T47D (cell line): ENCODE measurements at regions not wholly inside any gene's neighbourhood (a gene's known extent, or its start where the extent isn't known, plus 50 kb on each side); places are given as distances from the start of the nearest gene placed in this dataset.

Source experiments
- DNase-seq, 2 experiments: peaks; one replicate each; pipeline versions ENCODE4 v3.0.0 to v3.0.0-alpha.2; 2011 to 2012; ENCODE audit warnings: low read depth in 1 of 2, low spot score in 1 of 2
- JUND ChIP-seq: IDR thresholded peaks from 2 replicates; pipeline ENCODE4 v1.6.1; 2012; ENCODE audit warnings: low read depth
- in situ Hi-C: cut with HindIII; loops from 2 replicates; pipeline ENCODE4 v1.10.0; 2016; ENCODE audit warnings: low sequenced_read_pairs, low pct_unique_long_range_greater_than_20kb

- peak in 1 of 2 experiments; percentile 30 for DNase-seq
- in situ Hi-C loops, result no loop called here
- no peak for TF ChIP-seq JUND
These were observed 188.8 kb upstream of the CWC22 start for GRCh38 chr2:180195847-180196246.

DNA sequence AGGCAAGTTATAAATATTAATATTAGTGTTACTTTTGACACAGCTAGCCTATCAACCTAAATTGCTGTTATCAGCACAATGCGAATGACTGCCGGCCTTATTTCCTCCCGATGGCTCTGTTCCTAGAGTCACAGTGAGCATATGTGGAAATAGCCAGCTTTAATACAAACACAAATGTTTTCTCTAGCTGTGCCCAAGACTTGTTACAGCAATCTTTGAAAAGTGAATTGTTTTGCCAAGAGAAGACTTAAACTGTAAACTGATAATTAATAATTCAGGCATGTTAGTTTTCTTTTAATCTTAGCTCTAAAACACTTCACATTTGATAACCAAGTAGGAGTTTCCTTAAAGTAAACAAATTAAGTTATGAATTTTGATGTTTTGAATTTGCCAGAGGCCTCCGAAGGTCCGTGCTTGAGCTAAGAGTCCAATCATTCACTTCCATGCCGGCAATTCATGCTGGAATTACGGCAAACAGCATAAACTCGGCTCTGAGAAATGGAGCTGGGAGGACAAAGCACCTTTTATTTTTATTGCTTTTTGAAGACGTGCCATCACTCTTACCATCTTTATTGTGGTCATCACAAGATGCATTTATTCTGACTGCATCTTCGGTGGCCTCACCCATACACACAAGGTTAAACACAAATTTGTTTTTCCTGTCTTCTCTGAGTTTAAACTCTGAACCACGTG is 184.5 kb upstream of the CWC22 start:
- no peak for TF ChIP-seq JUND
- in situ Hi-C loops, result no loop called here
- DNase-seq, result no peak

GRCh38 chr2:180190851-180191250 is 183.8 kb upstream of the CWC22 start:
- no peak for TF ChIP-seq JUND
- in situ Hi-C loops, result no loop called here
- peak in 1 of 2 experiments; percentile 3 for DNase-seq

DNA sequence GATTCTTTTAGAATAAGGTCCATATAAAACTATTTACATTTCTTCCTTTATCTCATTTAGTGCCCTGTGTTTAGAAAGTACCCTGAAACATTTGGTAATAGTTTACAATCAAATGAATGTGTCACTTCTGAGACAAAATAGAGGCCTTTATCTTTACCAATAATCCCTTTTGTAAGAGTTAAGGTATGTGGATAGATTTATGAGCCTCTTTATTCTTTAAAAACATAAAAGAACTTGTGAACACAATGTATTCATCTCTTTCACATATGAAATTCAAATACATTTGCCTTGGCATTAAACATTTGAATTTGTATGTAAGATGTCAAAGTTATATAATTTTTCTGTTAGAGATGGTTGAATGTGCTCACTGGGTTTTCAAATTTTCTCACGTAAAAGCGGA is 180.5 kb upstream of the CWC22 start:
- in situ Hi-C loops, result no loop called here

GRCh38 chr2:180184506-180184905 is 177.4 kb upstream of the CWC22 start:
- TF ChIP-seq JUND, result no peak
- no peak for DNase-seq
- in situ Hi-C loops, result no loop called here

More for the DNA sequence above, 180.5 kb upstream of the CWC22 start:
- no peak for DNase-seq
- no peak for TF ChIP-seq JUND

DNA sequence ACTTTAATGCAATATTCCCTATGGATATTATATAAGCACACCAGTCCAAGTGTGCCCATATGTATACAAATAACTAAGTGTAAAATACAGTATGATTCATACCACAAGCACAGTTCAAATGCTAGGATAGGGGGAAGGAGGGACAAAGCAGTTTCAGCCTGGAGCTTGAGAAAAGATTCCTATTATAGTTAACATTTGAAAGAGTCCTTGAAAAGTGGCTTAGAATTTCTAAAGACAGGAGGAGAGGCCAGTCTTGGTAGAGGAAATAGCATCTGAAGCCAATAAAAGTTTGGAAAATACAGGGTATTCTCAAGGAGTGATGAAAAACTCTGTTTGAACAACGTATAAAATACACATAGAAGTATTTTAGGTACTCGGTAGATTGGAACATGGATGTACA is 173.4 kb upstream of the CWC22 start:
- no peak for TF ChIP-seq JUND
- DNase-seq, result no peak
- in situ Hi-C loops, result no loop called here

GRCh38 chr2:180177534-180177933 is 170.4 kb upstream of the CWC22 start:
- in situ Hi-C loops, result no loop called here
- no peak for DNase-seq

DNA sequence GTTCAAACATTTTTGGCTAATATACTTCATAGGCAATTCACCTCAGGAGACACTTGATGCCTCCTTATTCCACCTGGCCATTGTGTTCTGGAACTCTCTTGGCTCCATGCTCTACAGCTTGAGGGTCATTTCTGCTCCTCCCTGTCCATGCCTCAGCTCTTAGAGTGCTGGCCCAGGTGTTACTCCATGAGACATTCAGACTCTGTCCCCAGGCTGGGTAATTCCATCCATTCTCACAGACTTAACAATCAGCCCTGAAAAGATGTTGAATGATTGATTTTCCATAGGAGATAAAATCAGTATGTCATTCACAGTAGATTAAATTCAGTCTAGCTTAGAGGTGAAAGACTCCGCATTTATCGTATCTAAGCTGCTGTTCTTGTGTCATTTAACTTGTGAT is 168.6 kb upstream of the CWC22 start:
- DNase-seq, result no peak
- in situ Hi-C loops, result no loop called here
- TF ChIP-seq JUND, result no peak

More at GRCh38 chr2:180177534-180177933, 170.4 kb upstream of the CWC22 start:
- TF ChIP-seq JUND, result no peak

DNA sequence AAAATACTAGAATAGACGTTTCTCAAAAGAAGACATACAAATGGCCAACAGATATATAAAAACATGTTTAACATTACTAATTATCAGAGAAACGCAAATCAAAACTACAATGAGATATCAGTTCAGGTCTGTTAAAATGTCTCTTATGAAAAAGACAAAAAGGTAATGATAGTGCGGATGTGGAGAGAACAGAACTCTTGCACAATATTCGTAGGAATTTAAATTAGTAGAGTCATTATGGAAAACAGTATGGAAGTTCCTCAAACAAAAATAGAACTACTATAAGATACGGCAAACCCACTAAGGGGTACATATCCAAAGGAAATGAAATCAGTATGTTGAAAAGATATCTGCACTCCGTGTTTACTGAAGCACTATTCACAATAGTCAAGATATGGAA is 167.5 kb upstream of the CWC22 start:
- in situ Hi-C loops, result no loop called here

DNA sequence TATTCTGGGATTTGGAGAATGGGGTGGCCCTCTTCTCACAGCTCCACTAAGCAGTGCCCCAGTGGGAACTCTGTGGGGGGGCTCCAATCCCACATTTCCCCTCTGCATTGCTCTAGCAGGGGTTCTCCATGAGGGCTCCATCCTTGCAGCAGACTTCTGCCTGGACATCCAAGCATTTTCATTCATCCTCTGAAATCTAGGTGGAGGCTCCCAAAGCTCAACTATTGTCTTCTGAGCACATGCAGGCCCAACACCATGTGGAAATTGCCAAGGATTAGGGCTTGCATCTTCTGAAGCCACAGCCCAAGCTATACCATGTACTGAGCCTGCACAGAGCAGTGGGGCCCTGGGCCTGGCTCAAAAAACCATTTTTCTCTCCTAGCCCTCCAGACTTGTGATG is 162.4 kb upstream of the CWC22 start:
- no peak for TF ChIP-seq JUND
- in situ Hi-C loops, result no loop called here
- no peak for DNase-seq

More for the DNA sequence above, 167.5 kb upstream of the CWC22 start:
- DNase-seq, result no peak
- TF ChIP-seq JUND, result no peak

DNA sequence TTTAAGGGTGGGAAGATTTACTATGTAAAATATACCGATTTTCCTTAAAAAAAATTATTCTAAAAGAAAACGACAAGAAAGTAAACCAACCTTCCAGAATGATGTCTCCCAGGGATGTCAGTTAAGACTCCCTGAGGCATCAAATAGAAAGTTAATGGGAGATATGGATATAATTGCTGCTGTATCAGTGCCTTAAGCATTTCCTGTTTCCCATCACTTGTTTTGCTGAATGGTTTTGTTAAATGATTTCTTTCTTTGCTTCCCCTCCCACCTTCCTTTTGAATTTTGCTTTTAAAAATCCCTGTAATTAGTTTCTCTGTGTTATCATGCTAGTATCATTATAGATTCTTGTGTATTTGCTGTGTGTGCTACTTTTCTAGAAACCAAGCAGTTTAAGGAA is 154.3 kb upstream of the CWC22 start:
- in situ Hi-C loops, result no loop called here
- TF ChIP-seq JUND, result no peak
- no peak for DNase-seq

DNA sequence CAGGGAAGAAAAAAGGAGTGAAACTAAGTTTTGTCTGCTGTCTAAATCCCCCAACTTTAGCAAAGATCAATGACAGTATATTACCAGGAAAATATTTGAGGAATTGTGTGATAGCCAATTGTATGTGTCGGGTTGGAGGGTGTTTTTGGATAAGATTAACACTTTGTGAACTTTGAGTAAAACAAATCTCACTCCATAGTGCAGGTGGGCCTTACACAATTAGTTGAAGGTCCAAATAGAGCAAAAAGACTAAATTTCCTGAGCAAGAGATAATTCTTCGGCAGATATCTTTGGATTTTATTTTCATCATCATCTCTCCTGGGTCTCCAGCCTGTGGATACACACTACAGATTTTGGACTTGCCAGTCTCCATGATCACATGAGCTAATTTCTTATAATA is 152.8 kb upstream of the CWC22 start:
- in situ Hi-C loops, result no loop called here
- no peak for DNase-seq
- no peak for TF ChIP-seq JUND

- in situ Hi-C loops, result no loop called here
- DNase-seq, result no peak
- no peak for TF ChIP-seq JUND
These were observed 151.9 kb upstream of the CWC22 start for GRCh38 chr2:180158961-180159360.

DNA sequence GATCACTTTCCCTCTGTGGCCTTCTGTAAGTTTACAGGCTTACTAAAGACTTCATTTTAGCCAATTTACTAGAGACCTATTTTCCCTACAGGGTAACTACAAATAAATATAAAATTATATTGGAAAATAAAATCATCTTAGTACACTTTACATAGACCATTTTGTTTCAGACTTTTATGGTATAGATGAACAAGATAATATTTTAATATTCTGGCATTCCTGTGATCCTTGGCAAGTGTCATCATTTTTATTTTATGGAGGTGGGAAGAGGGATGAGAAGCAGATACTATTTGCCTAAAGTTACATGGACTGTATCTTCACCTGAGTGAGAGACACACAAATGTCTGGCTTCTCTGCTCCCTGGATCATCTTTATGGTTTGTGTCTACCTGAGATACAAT is 149.6 kb upstream of the CWC22 start:
- in situ Hi-C loops, result no loop called here
- TF ChIP-seq JUND, result no peak
- DNase-seq, result no peak

GRCh38 chr2:180150606-180151005 is 143.5 kb upstream of the CWC22 start:
- no peak for DNase-seq
- in situ Hi-C loops, result no loop called here
- no peak for TF ChIP-seq JUND
